GM13976 (cell line): ENCODE measurements at regions not wholly inside any gene's neighbourhood (a gene's known extent, or its start where the extent isn't known, plus 50 kb on each side); places are given as distances from the start of the nearest gene placed in this dataset.

Experiments used
- DNase-seq: peaks from one replicate; pipeline ENCODE4 v3.0.0; 2012; ENCODE audit warnings: low spot score
- in situ Hi-C: fragments of 300-500 bp; cut with MboI; formaldehyde crosslinking; loops from one replicate; pipeline ENCODE4 v1.12.0; 2022; ENCODE audit warnings: low sequenced_read_pairs, mixed read lengths, inconsistent platforms; ENCODE audit not compliant: unreplicated experiment
- TF ChIP-seq, protein P1 (sequence below): IDR thresholded peaks from 2 replicates; pipeline ENCODE4 v1.5.1; 2012; ENCODE audit warnings: borderline replicate concordance, mild to moderate bottlenecking; ENCODE audit not compliant: insufficient read depth; ENCODE audit errors: extremely low read depth, missing control alignments, control extremely low read depth

DNA sequence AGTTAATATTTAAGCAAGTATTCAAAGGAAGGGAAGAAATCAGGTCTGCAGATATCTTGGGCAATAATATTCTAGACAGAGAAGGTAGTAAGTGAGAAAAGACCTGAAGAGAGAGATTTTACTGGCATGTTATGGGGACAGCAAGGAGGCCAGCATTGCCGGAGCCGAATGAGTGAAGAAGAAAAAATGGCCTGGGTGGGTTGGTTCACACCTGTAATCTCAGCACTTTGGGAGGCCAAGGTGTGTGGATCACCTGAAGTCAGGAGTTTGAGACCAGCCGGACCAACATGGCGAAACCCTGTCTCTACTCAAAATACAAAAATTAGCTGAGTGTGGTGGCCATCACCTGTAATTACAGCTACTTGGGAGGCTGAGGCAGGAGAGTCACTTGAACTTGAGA, 164.7 kb downstream of the VGLL3 start:
- no peak for DNase-seq
- TF ChIP-seq, protein P1, sequence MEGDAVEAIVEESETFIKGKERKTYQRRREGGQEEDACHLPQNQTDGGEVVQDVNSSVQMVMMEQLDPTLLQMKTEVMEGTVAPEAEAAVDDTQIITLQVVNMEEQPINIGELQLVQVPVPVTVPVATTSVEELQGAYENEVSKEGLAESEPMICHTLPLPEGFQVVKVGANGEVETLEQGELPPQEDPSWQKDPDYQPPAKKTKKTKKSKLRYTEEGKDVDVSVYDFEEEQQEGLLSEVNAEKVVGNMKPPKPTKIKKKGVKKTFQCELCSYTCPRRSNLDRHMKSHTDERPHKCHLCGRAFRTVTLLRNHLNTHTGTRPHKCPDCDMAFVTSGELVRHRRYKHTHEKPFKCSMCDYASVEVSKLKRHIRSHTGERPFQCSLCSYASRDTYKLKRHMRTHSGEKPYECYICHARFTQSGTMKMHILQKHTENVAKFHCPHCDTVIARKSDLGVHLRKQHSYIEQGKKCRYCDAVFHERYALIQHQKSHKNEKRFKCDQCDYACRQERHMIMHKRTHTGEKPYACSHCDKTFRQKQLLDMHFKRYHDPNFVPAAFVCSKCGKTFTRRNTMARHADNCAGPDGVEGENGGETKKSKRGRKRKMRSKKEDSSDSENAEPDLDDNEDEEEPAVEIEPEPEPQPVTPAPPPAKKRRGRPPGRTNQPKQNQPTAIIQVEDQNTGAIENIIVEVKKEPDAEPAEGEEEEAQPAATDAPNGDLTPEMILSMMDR: no peak
- in situ Hi-C loops: no loop called here

DNA sequence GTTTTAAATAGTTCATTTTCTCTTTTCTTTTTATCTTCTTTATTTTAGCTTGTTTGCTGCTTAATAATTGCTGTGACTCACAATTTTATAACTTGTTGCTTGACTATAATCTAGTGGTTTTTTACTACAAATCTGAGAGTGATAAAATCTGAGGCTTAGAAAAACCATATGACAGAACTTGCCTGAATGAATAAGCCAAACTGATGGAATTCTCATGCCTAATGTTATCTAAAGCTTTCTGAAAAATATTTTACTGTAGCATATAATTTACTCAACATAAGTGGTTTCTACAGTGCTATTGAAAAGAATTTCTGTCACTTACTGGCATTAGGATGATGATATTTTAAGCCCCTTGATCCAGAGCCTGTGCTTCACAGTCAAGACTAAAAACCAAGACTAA, 175.1 kb downstream of the VGLL3 start:
- DNase-seq: no peak
- TF ChIP-seq, protein P1: no peak
- in situ Hi-C loops: no loop called here

DNA sequence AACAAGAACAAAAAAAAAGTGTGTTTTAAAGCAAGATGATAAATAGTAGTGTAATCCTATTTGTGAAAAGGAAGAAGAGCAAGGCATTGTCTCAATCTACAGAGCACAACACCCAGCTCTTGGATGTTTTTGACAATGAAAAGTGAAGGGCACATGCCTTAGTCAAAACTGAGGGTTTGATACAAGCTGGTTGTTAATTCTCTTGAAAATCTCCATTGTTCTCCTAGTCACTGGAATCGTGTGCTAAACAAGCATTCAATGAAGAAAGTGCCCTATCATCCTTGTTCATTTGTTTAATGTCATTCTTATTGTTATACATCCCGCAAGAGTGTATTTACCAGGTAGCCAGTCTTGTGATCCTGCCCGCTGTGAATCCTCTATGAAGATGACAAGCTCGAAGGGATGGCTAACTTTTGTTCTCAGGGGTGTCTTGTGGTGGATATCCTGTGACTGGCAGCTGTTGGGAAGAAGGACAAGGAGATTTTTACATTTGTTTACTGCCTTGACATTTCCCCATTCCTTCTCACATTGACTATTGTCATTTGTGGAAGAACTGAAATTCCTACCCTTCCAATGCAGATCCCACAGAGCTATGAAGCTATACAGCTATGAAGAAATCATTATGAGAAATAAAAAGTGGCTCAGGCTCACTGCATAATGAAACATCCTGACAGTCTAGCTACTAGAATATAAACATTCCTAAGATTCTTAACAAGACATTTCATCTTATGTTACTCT, 175.9 kb downstream of the VGLL3 start:
- DNase-seq: no peak
- TF ChIP-seq, protein P1: no peak
- in situ Hi-C loops: no loop called here

DNA sequence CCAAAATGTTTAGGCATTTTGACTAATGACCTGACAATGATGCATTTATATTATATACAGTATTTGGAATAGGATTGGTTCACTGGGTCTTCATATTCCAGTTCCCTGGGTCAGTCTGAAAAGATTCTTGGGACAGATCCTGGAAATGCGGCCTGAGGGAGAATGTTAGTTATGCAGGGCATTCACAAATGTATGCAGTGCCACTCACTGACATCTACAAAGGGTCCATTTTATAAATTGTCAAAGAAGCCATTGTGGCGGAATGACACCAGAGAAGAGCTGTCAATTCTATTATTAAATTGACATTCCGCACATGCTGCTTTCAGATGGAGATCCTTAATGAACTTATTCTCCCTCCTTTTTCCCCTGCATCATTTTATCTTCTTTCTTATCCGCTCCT, 176.6 kb downstream of the VGLL3 start:
- DNase-seq: no peak
- in situ Hi-C loops: no loop called here
- TF ChIP-seq, protein P1: no peak

DNA sequence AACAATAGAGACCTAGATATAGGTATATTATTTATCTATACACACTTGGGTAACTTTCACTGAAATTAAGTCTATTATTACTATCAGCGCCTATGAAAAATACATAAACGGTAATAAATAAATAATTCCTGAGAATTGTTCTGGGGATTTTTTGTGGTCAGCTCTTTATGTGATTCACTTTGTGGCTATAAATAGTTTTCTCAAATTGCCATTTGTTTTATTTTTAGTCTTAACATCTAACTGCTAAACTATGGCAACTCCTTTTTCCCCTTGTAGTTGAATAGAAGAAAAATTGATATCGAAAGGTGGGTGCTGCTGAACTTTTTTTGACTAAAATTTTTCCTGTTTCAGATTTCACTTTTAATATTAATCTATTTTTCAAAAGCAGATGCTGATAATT, 189.0 kb downstream of the VGLL3 start:
- no peak for DNase-seq
- in situ Hi-C loops: no loop called here
- TF ChIP-seq, protein P1: no peak

DNA sequence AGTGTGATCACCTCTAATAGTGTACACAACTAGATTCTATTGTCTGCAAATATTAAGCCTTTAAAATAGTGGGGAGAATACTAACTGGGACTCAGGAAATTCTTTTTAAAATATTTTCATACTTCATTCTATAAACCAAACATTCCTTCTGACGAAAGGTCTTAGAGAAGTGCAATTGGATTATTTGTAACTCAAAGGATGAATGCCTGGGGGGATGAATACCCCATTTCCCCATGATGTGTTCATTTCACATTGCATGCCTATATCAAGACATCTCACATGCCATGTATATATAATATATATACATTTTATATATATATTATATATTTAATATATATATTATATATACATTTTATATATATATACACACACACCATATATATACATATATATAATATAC, 189.9 kb downstream of the VGLL3 start:
- TF ChIP-seq, protein P1: no peak
- in situ Hi-C loops: no loop called here
- no peak for DNase-seq
